ENCODE measurements at regions not wholly inside any gene's neighbourhood (a gene's known extent, or its start where the extent isn't known, plus 50 kb on each side); places are given as distances from the start of the nearest gene placed in this dataset.

GRCh38 chr3:106167728-106168127 is 298.9 kb upstream of the CBLB start:
- H3K9me3 ChIP-seq (ENCODE audit: severe bottlenecking), result no peaks in the 10 kb centered on the region
- no peaks in the 10 kb centered on the region for H3K27me3 ChIP-seq (ENCODE audit: insufficient read depth, poor library complexity, severe bottlenecking)
- DNase-seq (ENCODE audit: low spot score) (no peak), ATAC-seq (ENCODE audit: low read depth) (no peak)
- no peak for TF ChIP-seq CTCF (IDR thresholded peaks at IDR 0.05; ENCODE audit: poor library complexity, severe bottlenecking)
- H3K4me1 ChIP-seq (ENCODE audit: insufficient read depth, poor library complexity, severe bottlenecking), result no peaks in the 10 kb centered on the region
- no peak overlapping the region for H3K4me3 ChIP-seq (ENCODE audit: severe bottlenecking)
- H3K36me3 ChIP-seq (ENCODE audit: low read depth), result no peaks in the 10 kb centered on the region
- no peak overlapping the region for H3K27ac ChIP-seq (ENCODE audit: poor library complexity, severe bottlenecking)

- DNase-seq (ENCODE audit: low spot score), result no peak
- H3K27ac ChIP-seq (ENCODE audit: poor library complexity, severe bottlenecking), result no peak overlapping the region
These were observed 300.3 kb upstream of the CBLB start for GRCh38 chr3:106168962-106169750.

GRCh38 chr3:106170636-106171035 is 301.8 kb upstream of the CBLB start:
- H3K27me3 ChIP-seq (ENCODE audit: insufficient read depth, poor library complexity, severe bottlenecking), result no peaks in the 10 kb centered on the region
- ATAC-seq (ENCODE audit: low read depth) (no peak), DNase-seq (ENCODE audit: low spot score) (no peak)
- no peaks in the 10 kb centered on the region for H3K9me3 ChIP-seq (ENCODE audit: severe bottlenecking)
- no peak overlapping the region for H3K27ac ChIP-seq (ENCODE audit: poor library complexity, severe bottlenecking)
- no peak overlapping the region for H3K4me3 ChIP-seq (ENCODE audit: severe bottlenecking)
- no peaks in the 10 kb centered on the region for H3K36me3 ChIP-seq (ENCODE audit: low read depth)
- no peak for TF ChIP-seq CTCF (IDR thresholded peaks at IDR 0.05; ENCODE audit: poor library complexity, severe bottlenecking)
- H3K4me1 ChIP-seq (ENCODE audit: insufficient read depth, poor library complexity, severe bottlenecking), result no peaks in the 10 kb centered on the region

More at GRCh38 chr3:106168962-106169750, 300.3 kb upstream of the CBLB start:
- no peak for ATAC-seq (ENCODE audit: low read depth)
- Histone ChIP-seq H3K4me3 (ENCODE audit: severe bottlenecking) (no peak overlapping the region), H3K9me3 (ENCODE audit: severe bottlenecking) (no peaks in the 10 kb centered on the region), H3K27me3 (ENCODE audit: insufficient read depth, poor library complexity, severe bottlenecking) (no peaks in the 10 kb centered on the region), H3K4me1 (ENCODE audit: insufficient read depth, poor library complexity, severe bottlenecking) (no peaks in the 10 kb centered on the region), H3K36me3 (ENCODE audit: low read depth) (no peaks in the 10 kb centered on the region)
- TF ChIP-seq CTCF (IDR thresholded peaks at IDR 0.05; ENCODE audit: poor library complexity, severe bottlenecking), result no peak

- DNase-seq (ENCODE audit: low spot score) (no peak), ATAC-seq (ENCODE audit: low read depth) (no peak)
- no peak overlapping the region for H3K27ac ChIP-seq (ENCODE audit: poor library complexity, severe bottlenecking)
- H3K9me3 ChIP-seq (ENCODE audit: severe bottlenecking), result no peaks in the 10 kb centered on the region
- no peaks in the 10 kb centered on the region for H3K36me3 ChIP-seq (ENCODE audit: low read depth)
- H3K27me3 ChIP-seq (ENCODE audit: insufficient read depth, poor library complexity, severe bottlenecking), result no peaks in the 10 kb centered on the region
- H3K4me1 ChIP-seq (ENCODE audit: insufficient read depth, poor library complexity, severe bottlenecking), result no peaks in the 10 kb centered on the region
- TF ChIP-seq CTCF (IDR thresholded peaks at IDR 0.05; ENCODE audit: poor library complexity, severe bottlenecking), result no peak
- no peak overlapping the region for H3K4me3 ChIP-seq (ENCODE audit: severe bottlenecking)
These were observed 303.3 kb upstream of the CBLB start for GRCh38 chr3:106172101-106172500.

- no peaks in the 10 kb centered on the region for H3K27me3 ChIP-seq (ENCODE audit: insufficient read depth, poor library complexity, severe bottlenecking)
- no peaks in the 10 kb centered on the region for H3K4me1 ChIP-seq (ENCODE audit: insufficient read depth, poor library complexity, severe bottlenecking)
- no peak overlapping the region for H3K4me3 ChIP-seq (ENCODE audit: severe bottlenecking)
- TF ChIP-seq CTCF (IDR thresholded peaks at IDR 0.05; ENCODE audit: poor library complexity, severe bottlenecking), result no peak
- no peaks in the 10 kb centered on the region for H3K36me3 ChIP-seq (ENCODE audit: low read depth)
- DNase-seq (ENCODE audit: low spot score) (no peak), ATAC-seq (ENCODE audit: low read depth) (no peak)
- no peaks in the 10 kb centered on the region for H3K9me3 ChIP-seq (ENCODE audit: severe bottlenecking)
- H3K27ac ChIP-seq (ENCODE audit: poor library complexity, severe bottlenecking), result no peak overlapping the region
These were observed 304.0 kb upstream of the CBLB start for GRCh38 chr3:106172780-106173179.
